ENCODE measurements at regions not wholly inside any gene's neighbourhood (a gene's known extent, or its start where the extent isn't known, plus 50 kb on each side); places are given as distances from the start of the nearest gene placed in this dataset.

- TF ChIP-seq E2F4 (CRISPR knock-in tag; IDR thresholded peaks at IDR 0.05; ENCODE audit: borderline replicate concordance, low read depth): no peak
- no peak for TF ChIP-seq RORB (CRISPR knock-in tag; IDR thresholded peaks at IDR 0.05)
- TF ChIP-seq, protein P1, sequence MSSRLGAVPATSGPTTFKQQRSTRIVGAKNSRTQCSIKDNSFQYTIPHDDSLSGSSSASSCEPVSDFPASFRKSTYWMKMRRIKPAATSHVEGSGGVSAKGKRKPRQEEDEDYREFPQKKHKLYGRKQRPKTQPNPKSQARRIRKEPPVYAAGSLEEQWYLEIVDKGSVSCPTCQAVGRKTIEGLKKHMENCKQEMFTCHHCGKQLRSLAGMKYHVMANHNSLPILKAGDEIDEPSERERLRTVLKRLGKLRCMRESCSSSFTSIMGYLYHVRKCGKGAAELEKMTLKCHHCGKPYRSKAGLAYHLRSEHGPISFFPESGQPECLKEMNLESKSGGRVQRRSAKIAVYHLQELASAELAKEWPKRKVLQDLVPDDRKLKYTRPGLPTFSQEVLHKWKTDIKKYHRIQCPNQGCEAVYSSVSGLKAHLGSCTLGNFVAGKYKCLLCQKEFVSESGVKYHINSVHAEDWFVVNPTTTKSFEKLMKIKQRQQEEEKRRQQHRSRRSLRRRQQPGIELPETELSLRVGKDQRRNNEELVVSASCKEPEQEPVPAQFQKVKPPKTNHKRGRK (CRISPR knock-in tag; IDR thresholded peaks at IDR 0.05; ENCODE audit: borderline replicate concordance): no peak
- TF ChIP-seq ZNF138 (CRISPR knock-in tag; conservative IDR thresholded peaks at IDR 0.05): no peak
- TF ChIP-seq SMAD3 (CRISPR knock-in tag; IDR thresholded peaks at IDR 0.05; ENCODE audit: borderline replicate concordance): no peak
- TF ChIP-seq, protein P2, sequence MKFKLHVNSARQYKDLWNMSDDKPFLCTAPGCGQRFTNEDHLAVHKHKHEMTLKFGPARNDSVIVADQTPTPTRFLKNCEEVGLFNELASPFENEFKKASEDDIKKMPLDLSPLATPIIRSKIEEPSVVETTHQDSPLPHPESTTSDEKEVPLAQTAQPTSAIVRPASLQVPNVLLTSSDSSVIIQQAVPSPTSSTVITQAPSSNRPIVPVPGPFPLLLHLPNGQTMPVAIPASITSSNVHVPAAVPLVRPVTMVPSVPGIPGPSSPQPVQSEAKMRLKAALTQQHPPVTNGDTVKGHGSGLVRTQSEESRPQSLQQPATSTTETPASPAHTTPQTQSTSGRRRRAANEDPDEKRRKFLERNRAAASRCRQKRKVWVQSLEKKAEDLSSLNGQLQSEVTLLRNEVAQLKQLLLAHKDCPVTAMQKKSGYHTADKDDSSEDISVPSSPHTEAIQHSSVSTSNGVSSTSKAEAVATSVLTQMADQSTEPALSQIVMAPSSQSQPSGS (CRISPR knock-in tag; IDR thresholded peaks at IDR 0.05; ENCODE audit: borderline replicate concordance, low read depth): no peak
- no peak for TF ChIP-seq TP53 (CRISPR knock-in tag; IDR thresholded peaks at IDR 0.05)
- TF ChIP-seq TEAD4 (CRISPR knock-in tag; IDR thresholded peaks at IDR 0.05): no peak
- no peak for TF ChIP-seq ATF3 (CRISPR knock-in tag; conservative IDR thresholded peaks at IDR 0.05)
- TF ChIP-seq, protein P3, sequence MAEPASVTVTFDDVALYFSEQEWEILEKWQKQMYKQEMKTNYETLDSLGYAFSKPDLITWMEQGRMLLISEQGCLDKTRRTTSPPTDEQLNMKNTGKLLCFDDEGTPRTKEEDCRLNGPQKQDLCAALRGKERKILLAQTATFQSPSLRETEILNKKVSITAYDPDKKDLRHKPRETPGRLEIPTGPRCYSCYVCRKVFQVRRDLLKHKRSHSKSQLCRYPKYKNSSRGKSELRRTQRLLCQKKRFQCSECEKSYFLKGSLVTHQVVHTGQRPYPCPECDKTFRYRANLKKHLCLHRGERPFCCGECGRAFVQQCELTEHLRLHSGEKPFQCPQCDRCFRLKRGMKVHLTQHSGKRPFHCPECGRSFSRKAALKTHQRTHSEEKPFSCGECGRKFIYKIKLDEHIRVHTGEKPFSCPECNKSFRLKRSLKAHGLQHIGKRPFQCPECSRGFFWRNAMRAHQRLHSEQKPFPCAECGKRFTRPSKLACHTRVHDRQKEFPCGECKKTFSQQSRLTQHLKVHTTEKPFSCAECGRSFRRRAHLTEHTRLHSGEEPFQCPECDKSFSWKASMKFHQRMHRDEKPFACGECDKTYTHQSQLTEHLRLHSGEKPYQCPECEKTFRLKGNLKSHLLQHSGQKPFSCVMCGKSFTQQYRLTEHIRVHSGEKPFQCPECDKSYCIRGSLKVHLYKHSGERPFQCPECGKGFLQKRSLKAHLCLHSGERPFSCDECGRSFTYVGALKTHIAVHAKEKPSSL (CRISPR knock-in tag; conservative IDR thresholded peaks at IDR 0.05): no peak
- TF ChIP-seq ESRRA (CRISPR knock-in tag; IDR thresholded peaks at IDR 0.05; ENCODE audit: borderline replicate concordance): no peak
- no peak for TF ChIP-seq CBFB (CRISPR knock-in tag; IDR thresholded peaks at IDR 0.05; ENCODE audit: low read depth)
- CTCF ChIA-PET: interaction anchor here (0.6 to 1.1 kb wide), 4 partner anchors 73 to 207 kb away, joined by 3 to 5 read pairs (median 3); no protein-coding TSS in a partner anchor
- H3K4me1 Mint-ChIP-seq: peaks cover 26% of the 10 kb centered on the region
Observed at GRCh38 chr1:55585402-55585792, 370.2 kb upstream of the USP24 start.

DNA sequence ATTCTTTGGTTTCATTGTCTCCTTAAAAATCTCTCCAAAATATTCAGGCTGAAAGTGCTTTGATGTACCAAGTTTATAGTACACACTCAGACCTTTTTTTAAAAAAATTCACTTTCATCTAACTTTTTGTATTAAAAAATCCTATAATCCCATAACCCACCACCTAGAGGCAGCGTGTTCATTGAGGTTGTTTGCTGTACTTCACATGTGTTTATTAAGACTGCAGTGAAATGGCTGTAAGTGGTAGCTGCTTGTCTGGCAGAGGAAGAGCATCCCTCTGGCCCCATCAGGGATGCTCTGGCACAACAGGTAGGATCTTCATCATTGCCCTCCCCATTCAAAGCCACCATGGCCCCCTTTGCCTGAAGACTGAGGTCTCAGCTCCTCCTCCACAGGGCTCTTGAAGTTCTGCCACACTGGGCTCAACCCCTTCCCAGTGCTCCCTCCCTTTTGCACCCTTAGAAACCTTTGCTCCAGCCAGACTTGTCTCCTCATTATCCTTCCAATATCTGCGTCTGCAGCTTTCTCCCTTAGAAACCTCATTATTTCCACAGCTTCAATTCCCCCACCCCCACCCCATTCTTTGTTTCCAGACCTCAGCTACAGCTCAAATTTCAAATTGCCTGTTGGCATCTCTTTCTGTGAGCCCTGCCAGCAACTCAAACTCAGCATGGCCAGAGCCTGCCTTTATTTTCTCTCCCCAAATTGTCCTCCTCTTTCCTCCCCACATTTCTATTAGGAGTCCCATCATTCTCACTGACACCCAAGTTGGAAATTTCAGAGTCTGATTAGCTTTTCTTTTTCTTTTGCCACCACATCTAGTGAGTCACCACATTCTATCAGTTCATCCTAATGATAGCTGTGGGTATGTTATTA is 369.6 kb upstream of the USP24 start:
- DNase-seq (ENCODE audit: low spot score) (no peak), ATAC-seq (peak; percentile 48; the same call in 1 of the 2 replicates)
- ChIA-PET POLR2A (interaction anchor here (0.6 kb wide), 1 partner anchor 1045 kb away, joined by 3 read pairs; no protein-coding TSS in a partner anchor), CTCF (interaction anchor here (0.6 to 1.1 kb wide), 5 partner anchors 72 to 303 kb away, joined by 3 to 5 read pairs (median 3); no protein-coding TSS in a partner anchor)
- H3K27me3 Mint-ChIP-seq (ENCODE audit: low read depth): no peaks in the 10 kb centered on the region
- H3K4me1 Mint-ChIP-seq: peaks cover 26% of the 10 kb centered on the region
- peaks cover 12% of the 10 kb centered on the region for H3K9me3 Mint-ChIP-seq
- H3K27ac Mint-ChIP-seq: no peak overlapping the region
- no peaks in the 10 kb centered on the region for H3K36me3 Mint-ChIP-seq
- H3K4me3 Mint-ChIP-seq: no peak overlapping the region
- TF ChIP-seq, protein P4, sequence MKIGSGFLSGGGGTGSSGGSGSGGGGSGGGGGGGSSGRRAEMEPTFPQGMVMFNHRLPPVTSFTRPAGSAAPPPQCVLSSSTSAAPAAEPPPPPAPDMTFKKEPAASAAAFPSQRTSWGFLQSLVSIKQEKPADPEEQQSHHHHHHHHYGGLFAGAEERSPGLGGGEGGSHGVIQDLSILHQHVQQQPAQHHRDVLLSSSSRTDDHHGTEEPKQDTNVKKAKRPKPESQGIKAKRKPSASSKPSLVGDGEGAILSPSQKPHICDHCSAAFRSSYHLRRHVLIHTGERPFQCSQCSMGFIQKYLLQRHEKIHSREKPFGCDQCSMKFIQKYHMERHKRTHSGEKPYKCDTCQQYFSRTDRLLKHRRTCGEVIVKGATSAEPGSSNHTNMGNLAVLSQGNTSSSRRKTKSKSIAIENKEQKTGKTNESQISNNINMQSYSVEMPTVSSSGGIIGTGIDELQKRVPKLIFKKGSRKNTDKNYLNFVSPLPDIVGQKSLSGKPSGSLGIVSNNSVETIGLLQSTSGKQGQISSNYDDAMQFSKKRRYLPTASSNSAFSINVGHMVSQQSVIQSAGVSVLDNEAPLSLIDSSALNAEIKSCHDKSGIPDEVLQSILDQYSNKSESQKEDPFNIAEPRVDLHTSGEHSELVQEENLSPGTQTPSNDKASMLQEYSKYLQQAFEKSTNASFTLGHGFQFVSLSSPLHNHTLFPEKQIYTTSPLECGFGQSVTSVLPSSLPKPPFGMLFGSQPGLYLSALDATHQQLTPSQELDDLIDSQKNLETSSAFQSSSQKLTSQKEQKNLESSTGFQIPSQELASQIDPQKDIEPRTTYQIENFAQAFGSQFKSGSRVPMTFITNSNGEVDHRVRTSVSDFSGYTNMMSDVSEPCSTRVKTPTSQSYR (CRISPR knock-in tag; IDR thresholded peaks at IDR 0.05): no peak
- TF ChIP-seq OVOL2 (CRISPR knock-in tag; IDR thresholded peaks at IDR 0.05; ENCODE audit: borderline replicate concordance) (no peak), TCF7 (CRISPR knock-in tag; IDR thresholded peaks at IDR 0.05; ENCODE audit: low read depth) (no peak), ZNF219 (CRISPR knock-in tag; IDR thresholded peaks at IDR 0.05; ENCODE audit: borderline replicate concordance) (no peak), ZSCAN18 (CRISPR knock-in tag; IDR thresholded peaks at IDR 0.05) (no peak), SMAD3 (CRISPR knock-in tag; IDR thresholded peaks at IDR 0.05; ENCODE audit: borderline replicate concordance) (no peak), TEAD4 (CRISPR knock-in tag; IDR thresholded peaks at IDR 0.05) (no peak), USF2 (CRISPR knock-in tag; IDR thresholded peaks at IDR 0.05) (no peak), CREM (CRISPR knock-in tag; IDR thresholded peaks at IDR 0.05) (no peak)

More at GRCh38 chr1:55585402-55585792, 370.2 kb upstream of the USP24 start:
- POLR2A ChIA-PET: no interaction called here
- Mint-ChIP-seq H3K27me3 (ENCODE audit: low read depth) (no peaks in the 10 kb centered on the region), H3K9me3 (peaks cover 12% of the 10 kb centered on the region), H3K4me3 (no peak overlapping the region), H3K36me3 (no peaks in the 10 kb centered on the region), H3K27ac (no peak overlapping the region)
- ATAC-seq: no peak
- DNase-seq (ENCODE audit: low spot score): no peak
